ENCODE measurements at regions not wholly inside any gene's neighbourhood (a gene's known extent, or its start where the extent isn't known, plus 50 kb on each side); places are given as distances from the start of the nearest gene placed in this dataset.

GRCh38 chr4:115334736-115335411 is 221.5 kb upstream of the NDST4 start:
- Mint-ChIP-seq H3K9me3 (peaks cover 6% of the 10 kb centered on the region), H3K27ac (no peak overlapping the region), H3K4me1 (ENCODE audit: low read depth) (no peaks in the 10 kb centered on the region), H3K36me3 (ENCODE audit: low read depth) (no peaks in the 10 kb centered on the region), H3K27me3 (no peaks in the 10 kb centered on the region), H3K4me3 (no peak overlapping the region)
- H3K27ac ChIP-seq (ENCODE audit: low read depth in 1 of 2, low read length in 2 of 2), result no peak overlapping the region
- DNase-seq, result no peak
- H3K4me1 ChIP-seq (ENCODE audit: insufficient read depth, low read length), result no peaks in the 10 kb centered on the region
- no peak overlapping the region for H3K4me3 ChIP-seq (ENCODE audit: low read length)
- no peaks in the 10 kb centered on the region for H3K36me3 ChIP-seq (ENCODE audit: insufficient read depth, low read length)
- TF ChIP-seq CTCF (IDR thresholded peaks at IDR 0.05), result no peak
- ChIA-PET CTCF (no interaction called here), POLR2A (no interaction called here)
- no peaks in the 10 kb centered on the region for H3K9me3 ChIP-seq (ENCODE audit: control insufficient read depth in 1 of 2, insufficient read depth in 1 of 2, low read length in 2 of 2)
- no peaks in the 10 kb centered on the region for H3K27me3 ChIP-seq (ENCODE audit: control insufficient read depth in 1 of 2, insufficient read depth in 2 of 2, low read length in 2 of 2)
- ATAC-seq (ENCODE audit: poor library complexity), result no peak
- intact Hi-C loops (cut with DNase I, micrococcal nuclease), result no loop called here

DNA sequence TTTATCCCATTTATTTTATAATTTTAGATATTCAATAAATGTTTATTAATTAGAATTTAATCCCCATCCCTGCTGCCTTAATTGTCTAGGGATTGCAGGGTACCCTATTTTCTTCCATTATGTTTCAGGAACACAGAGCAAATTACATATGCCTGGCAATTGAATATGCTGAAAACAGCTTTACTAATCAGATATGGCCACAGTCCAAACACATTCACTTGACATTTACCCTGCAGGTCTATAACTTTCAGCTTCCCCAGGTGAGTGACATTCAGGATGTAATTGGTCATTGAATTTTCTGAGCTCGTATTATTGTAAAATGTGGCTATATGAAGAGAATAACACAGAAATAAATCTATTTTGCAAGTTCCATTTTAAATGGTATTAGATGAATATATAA is 218.7 kb upstream of the NDST4 start:
- H3K27ac Mint-ChIP-seq, result no peak overlapping the region
- DNase-seq (no peak), ATAC-seq (ENCODE audit: poor library complexity) (no peak)
- H3K4me1 ChIP-seq (ENCODE audit: insufficient read depth, low read length), result no peaks in the 10 kb centered on the region
- ChIA-PET CTCF (no interaction called here), POLR2A (no interaction called here)
- intact Hi-C loops (cut with DNase I, micrococcal nuclease), result no loop called here
- no peaks in the 10 kb centered on the region for H3K9me3 ChIP-seq (ENCODE audit: control insufficient read depth in 1 of 2, insufficient read depth in 1 of 2, low read length in 2 of 2)
- TF ChIP-seq CTCF (IDR thresholded peaks at IDR 0.05), result no peak
- H3K4me1 Mint-ChIP-seq (ENCODE audit: low read depth), result no peaks in the 10 kb centered on the region
- no peaks in the 10 kb centered on the region for H3K36me3 Mint-ChIP-seq (ENCODE audit: low read depth)
- H3K4me3 ChIP-seq (ENCODE audit: low read length), result no peak overlapping the region
- no peaks in the 10 kb centered on the region for H3K27me3 ChIP-seq (ENCODE audit: control insufficient read depth in 1 of 2, insufficient read depth in 2 of 2, low read length in 2 of 2)
- H3K27me3 Mint-ChIP-seq, result no peaks in the 10 kb centered on the region
- no peaks in the 10 kb centered on the region for H3K36me3 ChIP-seq (ENCODE audit: insufficient read depth, low read length)
- peaks cover 3% of the 10 kb centered on the region for H3K9me3 Mint-ChIP-seq
- no peak overlapping the region for H3K27ac ChIP-seq (ENCODE audit: low read depth in 1 of 2, low read length in 2 of 2)
- no peak overlapping the region for H3K4me3 Mint-ChIP-seq

DNA sequence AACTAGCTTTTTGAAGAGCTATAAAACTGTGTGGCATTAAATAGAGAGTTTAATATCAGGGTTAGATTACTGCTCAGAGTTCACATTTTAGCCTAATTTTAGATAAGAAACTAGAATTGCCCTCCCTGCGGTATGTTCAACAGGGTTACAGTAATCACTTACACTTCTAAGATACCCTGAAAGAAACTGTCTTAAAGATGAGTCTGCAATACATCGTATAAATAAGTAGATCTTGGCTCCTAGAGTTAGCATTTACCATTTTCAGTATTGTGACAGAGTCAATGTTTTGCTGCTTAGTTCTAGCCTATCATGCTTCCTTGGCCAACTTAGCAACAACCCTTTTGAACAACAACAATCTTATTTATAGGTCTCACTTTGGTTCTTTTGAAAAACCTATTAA is 217.8 kb upstream of the NDST4 start:
- ChIA-PET POLR2A (no interaction called here), CTCF (no interaction called here)
- Mint-ChIP-seq H3K27me3 (no peaks in the 10 kb centered on the region), H3K4me3 (no peak overlapping the region), H3K36me3 (ENCODE audit: low read depth) (no peaks in the 10 kb centered on the region), H3K4me1 (ENCODE audit: low read depth) (no peaks in the 10 kb centered on the region), H3K27ac (no peak overlapping the region), H3K9me3 (peaks cover 3% of the 10 kb centered on the region)
- intact Hi-C loops (cut with DNase I, micrococcal nuclease), result no loop called here
- H3K4me3 ChIP-seq (ENCODE audit: low read length), result no peak overlapping the region
- no peaks in the 10 kb centered on the region for H3K36me3 ChIP-seq (ENCODE audit: insufficient read depth, low read length)
- H3K27me3 ChIP-seq (ENCODE audit: control insufficient read depth in 1 of 2, insufficient read depth in 2 of 2, low read length in 2 of 2), result no peaks in the 10 kb centered on the region
- DNase-seq (no peak), ATAC-seq (ENCODE audit: poor library complexity) (no peak)
- no peaks in the 10 kb centered on the region for H3K9me3 ChIP-seq (ENCODE audit: control insufficient read depth in 1 of 2, insufficient read depth in 1 of 2, low read length in 2 of 2)
- H3K27ac ChIP-seq (ENCODE audit: low read depth in 1 of 2, low read length in 2 of 2), result no peak overlapping the region
- no peaks in the 10 kb centered on the region for H3K4me1 ChIP-seq (ENCODE audit: insufficient read depth, low read length)
- no peak for TF ChIP-seq CTCF (IDR thresholded peaks at IDR 0.05)
